Stimulated activated CD4-positive, alpha-beta T cell treated with anti-CD3 and anti-CD28 coated beads, Interleukin-12 subunit alpha, Interleukin-12 subunit beta, amount 100 ng/mL, for 4 hours (primary cell): ENCODE measurements at regions not wholly inside any gene's neighbourhood (a gene's known extent, or its start where the extent isn't known, plus 50 kb on each side); places are given as distances from the start of the nearest gene placed in this dataset.
"Not testable (repeated sequence)": the region's sequence is repeated elsewhere in the genome, so short reads cannot be mapped to it uniquely, and the experiment has no call there.

ENCODE experiments used
- DNase-seq: peaks from one replicate; pipeline ENCODE4 v3.0.0-alpha.2; 2020

DNA sequence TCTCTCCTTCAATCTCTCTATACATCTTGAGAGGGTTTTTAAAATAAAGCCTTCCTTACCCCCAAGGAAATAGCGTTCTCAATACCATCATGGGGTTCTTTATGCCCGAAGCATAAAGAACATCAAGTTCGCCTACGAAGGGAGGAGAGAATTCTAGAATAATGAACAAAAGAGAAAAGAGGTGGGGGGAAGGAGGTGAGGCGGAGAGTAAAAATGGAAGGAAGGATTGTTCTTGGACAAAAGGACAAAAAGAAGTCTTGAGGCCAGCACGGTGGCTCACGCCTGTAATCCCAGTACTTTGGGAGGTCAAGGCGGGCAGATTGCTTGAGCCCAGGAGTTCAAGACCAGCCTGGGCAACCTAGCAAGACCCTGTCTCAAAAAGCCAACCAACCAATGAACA is 319.8 kb upstream of the NCKAP5 start:
- no peak for DNase-seq

DNA sequence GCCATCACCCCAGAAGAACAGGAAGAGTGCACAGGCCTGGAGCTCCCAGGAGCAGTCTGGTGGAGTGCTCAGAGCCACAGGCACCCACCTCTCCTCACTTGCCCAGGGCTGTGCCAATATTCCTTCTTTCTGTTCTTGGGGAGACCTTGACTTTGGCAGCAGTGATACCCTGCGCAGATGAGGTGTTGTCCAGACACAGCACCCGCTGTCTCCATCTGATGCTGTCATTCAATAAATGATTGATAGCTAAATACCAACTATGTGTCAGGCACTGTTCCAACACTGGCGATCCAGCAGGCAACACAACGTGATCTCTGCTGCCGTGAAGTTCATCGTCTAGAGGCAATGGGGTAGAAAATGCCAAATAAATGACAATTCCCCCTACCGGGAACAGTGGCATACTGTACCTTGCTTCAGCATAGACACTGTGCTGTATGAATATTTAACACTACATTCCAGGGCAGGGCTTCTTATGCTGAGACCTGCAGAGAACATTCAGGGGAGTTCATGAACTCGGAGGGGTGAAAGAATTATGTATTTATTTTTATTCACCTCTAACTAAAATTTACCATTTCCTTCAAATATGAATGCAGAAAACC is 320.5 kb upstream of the NCKAP5 start:
- no peak for DNase-seq

DNA sequence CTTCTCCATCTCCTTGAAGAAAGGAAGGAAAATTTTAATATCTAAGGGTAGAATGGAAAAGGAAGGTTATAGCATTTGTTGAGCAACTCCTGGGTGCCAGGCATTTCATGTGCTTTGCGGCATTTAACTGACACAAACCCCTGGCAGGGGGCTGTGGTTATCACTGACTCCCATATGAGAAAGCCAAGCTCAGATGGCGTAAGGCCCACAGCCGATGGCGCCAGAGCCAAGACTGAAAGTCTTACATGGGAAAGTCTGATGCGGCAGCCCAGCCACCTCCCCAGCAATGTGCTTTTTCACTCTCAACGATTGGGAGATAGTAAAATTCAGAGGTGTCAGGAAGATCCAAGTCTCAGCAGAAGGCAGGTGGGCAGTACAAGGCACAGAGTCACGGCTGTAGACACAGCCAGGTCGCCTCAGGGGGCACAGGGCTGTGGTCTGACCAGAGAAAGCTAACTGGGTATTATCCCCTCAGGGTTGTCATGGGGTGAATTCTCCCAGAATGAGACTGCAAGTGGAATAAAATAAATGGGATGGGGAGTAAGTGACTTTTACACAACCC is 324.2 kb upstream of the NCKAP5 start:
- no peak for DNase-seq

DNA sequence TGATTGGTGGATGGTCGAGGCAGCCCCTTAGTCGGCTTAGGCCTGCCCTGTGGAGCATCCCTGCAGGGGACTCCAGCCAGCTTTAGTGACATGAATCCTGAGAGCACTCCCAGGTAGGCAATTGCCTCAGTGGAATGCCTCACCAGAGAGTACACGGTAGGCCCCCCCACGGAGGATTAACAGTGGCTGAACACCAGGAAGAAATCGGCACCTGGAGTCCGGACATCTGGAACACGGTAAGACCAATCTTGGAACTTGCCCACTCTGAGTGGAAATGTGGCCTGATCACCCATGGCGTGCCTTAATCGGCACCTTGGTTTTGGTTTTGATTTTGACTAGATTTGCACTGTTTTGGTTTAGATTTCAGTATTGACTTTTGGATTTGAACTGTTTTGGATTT is 326.2 kb upstream of the NCKAP5 start:
- no peak for DNase-seq

DNA sequence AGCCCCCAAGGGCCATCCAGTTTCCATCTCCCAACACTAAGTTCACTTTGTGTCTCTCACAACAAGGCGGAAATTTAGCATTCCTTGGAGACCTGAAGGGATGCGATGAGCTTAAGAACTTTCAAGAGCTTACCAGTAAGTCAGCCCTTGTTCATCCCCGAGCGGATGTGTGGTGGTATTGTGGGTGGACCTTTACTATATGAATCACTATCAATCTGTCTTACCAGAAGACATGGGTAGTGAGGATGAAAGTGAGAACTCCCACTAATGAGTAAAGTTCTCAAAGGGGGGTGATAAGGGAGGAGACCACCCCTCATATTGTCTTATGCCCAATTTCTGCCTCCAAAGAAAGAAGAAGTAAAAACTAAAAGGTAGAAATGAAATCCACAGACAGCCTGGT is 329.6 kb upstream of the NCKAP5 start:
- not testable (repeated sequence) for DNase-seq

DNA sequence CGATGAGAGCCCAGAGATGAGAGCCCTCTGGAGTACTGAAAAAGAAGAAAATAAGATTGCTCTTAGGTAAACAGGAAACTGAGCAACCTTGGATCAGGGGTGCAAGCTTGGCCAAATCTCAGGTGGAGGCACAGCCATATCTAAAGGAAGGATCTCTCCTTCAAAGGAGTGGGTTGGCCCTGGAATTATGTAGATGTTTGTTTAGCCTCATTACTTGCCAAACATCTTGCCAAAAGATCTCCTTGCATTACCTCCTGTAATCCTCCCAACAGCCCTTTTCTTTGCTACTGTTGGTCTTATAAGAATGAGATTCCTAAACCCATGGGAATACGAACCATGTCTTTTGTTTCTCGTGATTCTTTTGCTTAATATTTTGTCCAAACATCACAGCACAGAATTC is 332.6 kb upstream of the NCKAP5 start:
- DNase-seq, result no peak

DNA sequence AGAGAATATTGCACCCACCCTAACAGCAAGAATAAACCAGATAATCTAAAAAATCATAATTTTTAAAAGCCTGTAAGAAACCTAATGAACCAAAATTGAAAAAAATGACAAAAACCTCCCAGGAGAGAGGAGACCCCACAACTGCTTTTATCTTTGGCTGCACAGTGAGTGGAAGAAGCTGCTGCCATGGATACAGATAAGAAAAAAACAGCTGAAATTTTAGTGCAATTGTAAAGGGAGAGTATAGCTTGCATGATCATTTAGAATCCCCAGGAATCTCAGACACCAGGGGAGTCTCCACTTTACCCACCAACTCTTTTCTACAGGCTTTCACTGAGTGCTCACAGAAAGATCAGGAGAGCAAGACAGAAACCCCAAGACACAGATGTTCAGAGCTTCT is 338.1 kb upstream of the NCKAP5 start:
- DNase-seq, result no peak

DNA sequence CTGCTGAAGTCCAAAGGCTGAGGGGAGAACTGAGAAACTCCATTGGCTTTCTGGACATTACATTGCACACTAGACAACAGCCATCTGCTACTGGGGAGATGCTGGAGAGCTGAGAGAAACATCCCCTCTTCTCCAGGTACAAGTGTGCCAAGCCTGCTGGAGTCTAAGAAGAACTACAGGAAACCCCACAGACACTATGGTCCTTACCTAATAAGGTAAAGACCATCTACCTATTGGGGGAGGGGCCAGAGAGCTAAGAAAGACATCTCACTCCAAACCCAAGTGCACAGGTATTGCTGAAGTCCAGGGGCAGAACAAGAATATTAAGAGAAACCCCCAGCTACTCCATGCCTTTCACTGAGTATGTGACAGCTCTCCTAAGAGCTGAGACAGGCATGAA is 338.7 kb upstream of the NCKAP5 start:
- no peak for DNase-seq

DNA sequence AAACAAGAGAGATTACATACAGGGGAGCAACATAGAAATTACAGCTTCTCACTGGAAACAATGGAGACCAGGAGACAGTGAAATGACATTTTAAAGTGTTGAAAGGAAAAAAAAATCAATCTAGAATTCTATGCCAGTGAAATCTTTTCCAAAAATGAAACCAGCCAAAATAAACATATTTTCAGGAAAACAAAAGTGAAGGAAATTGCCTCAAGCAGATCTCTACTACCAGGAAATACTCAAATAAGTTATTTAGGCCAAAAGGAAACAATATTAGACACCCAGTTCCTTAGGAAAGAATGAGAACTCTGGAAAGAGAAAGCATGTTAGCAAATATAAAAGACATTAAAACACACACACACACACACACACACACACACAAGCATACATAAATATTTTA is 339.9 kb upstream of the NCKAP5 start:
- DNase-seq, result no peak

DNA sequence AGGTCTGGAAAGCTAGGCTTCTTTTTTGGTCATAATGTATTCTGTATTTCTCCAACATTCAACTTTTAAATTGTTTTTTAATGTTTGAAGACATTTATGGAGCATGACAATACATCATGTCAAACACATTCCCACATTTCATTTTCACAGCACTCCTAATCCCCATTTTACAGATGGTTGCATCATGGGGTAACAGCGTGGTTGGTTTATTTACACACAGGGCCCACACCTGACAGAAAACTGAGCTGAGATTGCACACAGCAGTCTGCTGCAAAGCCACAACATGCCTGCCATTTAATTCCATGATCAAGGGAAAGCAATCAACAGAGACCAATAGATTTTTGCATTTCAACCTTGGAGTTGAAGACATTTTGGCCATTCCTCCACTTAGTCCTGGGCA is 335.7 kb upstream of the MGAT5 start:
- DNase-seq, result no peak

DNA sequence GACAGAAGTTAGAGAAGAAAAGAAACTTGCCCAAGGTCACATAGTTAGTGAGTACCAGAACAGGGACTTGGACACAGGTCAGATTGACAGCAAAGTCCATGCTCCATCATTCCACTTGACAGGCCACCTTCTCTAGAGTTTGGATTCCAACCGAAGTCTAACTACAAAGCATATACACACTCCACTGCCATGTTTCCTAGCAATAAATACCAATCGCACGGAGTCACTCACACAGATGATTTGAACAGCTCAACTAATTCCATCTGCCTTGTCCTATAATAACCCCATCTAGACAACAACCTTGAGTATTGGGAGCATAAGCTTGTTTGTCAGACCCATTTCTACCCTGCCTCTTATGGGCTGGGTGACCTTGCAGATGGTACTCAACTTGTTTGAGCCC is 334.6 kb upstream of the MGAT5 start:
- no peak for DNase-seq

DNA sequence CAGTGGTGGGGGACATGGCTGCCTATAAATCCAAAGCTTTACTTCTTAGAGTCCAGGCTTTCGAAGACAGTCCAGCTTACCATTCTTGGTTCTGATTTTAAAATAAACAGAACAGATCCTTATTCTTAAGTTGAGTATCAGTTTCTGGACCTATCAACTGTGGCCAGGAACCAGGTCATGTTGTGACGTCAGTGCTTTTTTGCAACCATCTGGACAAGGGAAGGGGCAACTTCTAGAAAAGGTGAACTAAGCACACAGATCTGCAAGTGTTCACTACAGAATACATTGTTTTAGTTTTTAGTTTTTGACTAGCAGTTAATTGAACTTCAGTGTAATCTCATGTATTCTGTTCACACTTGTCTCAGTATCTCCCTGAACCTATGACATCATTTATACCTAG is 326.0 kb upstream of the MGAT5 start:
- DNase-seq, result no peak

DNA sequence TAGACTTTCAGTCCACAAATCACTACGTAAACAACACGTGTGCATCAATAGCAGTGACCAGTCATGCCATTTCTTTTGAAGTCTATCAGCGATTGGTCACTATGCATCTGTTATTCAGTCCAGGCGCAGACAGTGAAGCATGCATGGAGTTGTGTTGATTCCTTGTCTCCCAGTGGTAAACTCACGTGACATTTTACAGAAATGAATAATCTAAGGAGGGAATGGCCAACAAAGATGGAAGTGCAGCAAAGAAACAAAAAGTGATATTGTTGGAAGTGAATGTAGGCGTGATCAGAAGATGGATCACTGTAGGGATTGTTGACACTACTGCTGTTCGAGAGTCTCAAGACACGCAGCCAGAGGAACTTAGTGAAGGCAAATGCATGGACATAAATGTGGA is 317.8 kb upstream of the MGAT5 start:
- DNase-seq, result no peak

DNA sequence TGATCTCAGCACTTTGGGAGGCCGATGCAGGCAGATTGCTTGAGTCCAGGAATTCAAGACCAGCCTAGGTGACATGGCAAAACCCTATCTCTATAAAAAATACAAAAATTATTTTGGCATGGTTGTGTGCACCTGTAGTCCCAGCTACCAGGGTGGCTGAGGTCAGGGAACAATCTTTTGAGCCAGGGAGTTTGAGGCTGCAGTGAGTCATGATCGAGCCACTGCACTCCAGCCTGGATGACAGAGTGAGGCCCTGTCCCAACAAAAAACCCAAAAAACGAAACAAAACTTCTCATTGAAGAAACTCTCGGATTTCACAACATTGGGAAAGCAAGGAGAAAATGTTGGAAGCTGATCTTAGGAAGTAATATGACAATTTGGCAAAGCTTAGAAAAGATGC is 317.3 kb upstream of the MGAT5 start:
- no peak for DNase-seq

DNA sequence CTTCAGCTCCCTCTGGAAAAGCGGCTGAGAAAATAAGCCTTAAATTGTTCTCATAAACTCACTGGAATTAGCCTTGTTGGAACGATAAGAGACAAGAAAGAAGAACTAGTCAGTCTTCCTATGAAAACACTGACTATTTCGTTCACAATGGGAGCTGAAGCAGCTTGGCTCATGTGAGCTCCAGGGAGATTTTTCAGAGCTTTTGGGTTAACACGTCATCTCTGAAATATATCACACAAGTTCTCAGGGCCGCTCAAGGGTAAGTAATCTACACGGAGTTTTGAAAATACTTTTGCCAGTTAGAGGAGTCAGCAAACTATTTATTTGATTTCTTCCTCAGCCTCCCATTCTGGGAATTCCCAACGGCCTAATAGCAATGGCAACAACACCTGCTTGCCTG is 316.2 kb upstream of the MGAT5 start:
- no peak for DNase-seq

DNA sequence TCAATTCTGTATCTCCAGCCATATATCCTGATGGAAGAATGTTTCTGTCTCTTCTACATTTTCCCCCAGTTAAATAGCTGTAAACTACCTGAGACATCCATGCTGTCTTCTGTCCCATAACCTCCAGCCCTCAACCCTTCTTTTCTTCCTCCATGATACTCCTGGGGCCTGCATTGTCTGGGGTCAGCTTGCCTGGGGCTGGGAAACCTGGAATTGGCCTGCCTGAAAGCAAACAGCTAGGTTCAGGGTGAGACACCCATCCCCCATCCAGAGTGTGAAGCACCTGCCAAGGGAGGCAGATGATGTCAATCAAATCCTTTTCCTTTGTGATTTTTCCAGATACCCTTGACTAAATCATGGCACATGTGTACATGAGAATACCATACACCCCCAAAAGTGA is 313.7 kb upstream of the MGAT5 start:
- DNase-seq, result no peak

DNA sequence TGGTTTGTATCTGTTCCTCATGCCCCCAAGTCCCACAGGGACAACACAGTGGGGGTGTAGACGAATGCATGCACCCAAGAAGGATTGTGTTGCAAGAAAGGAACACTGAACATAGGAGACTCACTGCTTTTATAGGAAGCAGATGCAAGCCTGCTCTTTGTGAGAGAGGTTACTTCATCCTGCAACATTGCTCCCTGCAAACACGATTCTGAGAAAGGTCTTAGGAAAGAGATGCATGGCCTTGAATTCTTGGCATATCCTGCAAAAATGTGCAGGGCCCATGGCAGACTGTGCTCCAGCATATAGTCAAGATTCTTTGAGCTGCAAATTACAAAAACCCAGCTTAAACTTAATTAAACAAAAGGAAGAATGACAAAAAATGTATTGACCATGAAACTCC is 312.2 kb upstream of the MGAT5 start:
- no peak for DNase-seq

DNA sequence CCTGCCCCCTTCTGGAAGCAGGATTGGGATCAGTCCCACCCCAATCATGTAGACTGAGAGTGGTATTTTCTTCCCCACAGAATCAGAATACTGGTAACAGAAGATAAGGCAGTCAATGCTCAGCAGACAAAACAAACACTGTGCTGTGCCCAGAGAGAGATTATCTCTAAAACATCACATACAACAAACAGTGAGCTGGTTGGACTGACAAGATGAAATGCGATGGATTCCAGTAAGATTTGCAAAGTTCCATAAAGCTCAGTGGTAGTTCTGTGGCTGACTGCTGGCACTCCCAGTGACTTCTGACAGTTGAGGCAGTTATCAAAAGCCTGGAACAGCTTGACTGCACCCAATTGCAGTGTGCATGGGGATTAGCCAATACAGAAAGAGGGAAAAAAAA is 311.5 kb upstream of the MGAT5 start:
- DNase-seq, result no peak

DNA sequence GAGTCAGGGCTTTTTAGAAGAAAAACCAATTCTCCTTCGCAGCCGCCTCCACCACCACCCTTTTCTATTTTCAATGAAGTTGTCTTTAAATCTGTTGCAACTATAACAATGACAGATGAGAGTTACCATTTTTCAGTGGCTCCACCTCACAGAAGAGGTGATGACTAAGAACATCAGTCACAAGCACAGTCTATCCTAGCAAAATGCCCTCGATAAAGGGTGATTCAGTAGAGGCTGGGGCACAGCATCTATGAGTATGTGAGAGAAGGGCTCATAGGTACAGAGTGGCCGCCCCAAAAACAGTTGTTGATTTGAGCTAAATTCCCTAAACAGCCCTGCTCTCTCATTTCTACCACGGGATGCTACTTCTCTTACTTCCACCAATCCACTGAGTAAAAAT is 310.8 kb upstream of the MGAT5 start:
- DNase-seq, result no peak

DNA sequence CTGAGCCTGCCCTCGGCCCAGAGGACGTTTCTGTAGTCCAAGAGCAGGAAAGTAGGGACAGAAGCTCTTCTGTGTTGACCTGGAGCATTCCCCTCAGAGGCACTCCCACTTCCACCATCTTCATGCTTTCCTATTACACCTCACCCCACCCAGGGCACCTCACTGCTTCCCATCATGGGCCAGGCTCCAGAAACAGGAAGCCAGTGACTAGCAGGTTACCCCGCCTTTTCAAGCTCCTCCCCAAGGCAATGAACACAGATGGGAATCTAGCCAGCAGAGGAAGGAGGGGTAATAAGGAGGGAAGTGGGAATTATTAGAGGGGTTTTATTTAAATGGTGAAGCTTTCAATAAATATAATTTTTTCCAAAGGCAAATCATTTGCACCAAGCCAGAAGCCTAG is 308.8 kb upstream of the MGAT5 start:
- DNase-seq, result no peak

DNA sequence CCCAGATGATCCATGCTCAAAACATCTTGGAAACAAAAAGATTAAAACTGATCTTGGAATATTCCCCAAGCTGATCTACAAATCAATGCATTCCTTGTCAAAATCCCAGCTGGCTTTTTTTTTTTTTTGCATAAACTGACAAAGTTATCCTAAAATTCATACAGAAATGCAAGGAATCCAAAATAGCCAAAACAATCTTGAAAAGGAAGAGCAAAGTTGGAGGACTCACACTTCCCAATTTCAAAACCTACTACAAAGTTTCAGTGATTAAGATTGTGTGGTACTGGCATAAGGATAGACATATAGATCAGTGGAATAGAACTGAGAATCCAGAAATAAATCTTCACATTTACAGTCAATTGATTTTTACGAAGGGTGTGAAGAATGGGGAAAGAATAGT is 306.8 kb upstream of the MGAT5 start:
- DNase-seq, result no peak

DNA sequence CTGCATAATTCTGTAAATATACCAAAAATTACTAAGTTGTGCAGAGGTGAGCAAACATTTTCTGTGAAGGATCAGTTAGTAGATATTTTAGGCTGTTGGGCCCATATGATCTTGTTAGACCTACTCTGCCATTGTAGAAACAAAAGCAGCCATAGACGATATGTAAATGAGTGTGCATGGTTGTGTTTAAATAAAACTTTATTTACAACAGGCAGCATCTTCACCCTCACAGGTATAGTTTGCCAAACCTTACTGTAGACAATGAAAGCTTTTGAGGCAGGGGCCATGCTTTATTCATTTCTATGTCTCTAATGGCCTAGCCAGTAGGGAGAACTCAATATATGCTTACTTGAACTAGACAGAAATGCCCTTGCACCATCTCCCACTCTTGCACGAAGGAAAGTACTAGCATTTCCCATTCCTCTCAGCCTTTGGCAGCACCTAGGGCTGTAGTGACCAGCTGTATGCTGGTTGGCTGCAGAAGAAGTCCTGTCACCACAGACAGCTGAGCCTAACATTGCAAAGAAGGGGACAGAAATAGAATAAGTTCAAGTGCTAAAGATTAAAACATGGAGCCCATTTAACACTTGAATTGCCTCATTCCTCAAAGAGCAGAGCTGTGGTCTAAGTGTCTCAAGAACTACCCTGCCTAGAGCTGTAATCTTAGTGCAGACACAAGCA is 305.1 kb upstream of the MGAT5 start:
- no peak for DNase-seq

DNA sequence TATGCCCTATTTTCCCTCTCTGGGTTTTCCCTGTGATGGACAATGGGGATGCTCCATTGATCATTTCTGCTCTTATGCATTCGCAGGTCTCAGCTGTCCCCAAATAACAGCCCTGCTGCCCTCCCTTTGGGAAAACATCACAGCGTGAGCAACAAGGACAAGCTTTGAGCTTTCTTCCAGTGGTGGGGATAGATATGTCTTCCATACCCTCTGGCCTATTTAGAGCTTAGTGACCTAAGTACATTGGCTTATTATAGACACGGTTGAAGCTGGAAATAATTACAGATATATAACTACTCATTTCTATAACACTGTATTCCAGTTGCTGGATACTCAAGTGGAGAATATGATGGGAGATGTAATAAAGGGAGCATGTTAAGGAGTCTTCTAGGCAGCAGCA is 304.3 kb upstream of the MGAT5 start:
- no peak for DNase-seq

DNA sequence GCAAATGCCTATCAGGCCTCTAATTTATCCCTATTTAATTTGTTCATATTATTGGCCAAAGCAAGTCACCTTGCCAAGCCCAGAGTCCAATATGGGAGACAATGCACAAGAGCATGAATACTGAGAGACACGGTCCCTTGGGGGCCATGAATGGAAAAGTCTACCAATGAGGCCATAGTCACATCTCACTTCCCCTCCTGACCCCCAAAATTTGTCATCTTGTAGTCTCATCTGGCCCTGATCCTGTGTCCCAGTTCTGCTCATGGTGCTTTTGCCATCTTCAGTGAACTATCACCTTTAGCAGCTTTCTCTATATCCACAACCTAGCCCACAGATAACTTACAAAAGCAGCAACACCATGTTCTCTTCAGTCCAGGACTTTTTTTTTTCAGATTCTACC is 302.7 kb upstream of the MGAT5 start:
- DNase-seq, result no peak

DNA sequence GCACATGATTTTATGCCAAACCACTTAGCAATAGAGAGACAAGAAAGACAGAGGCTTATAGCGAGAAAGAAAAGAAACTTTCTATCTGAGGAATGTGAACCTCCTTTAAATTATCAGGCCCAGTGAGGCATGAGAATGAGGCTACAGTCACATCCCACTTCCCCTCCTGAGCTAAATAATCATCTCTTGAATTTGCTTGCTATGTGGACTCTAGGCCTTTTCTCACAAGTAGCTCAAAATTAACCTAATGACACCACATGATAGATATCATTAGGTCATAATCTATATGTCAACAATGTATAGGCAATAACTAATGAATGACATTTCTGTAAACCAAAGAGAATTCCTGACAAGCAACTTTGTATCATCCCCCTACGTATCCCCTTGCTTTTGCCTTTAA is 301.5 kb upstream of the MGAT5 start:
- no peak for DNase-seq
